WTC11 (cell line): ENCODE measurements at regions not wholly inside any gene's neighbourhood (a gene's known extent, or its start where the extent isn't known, plus 50 kb on each side); places are given as distances from the start of the nearest gene placed in this dataset.

Experiments
- CTCF ChIP-seq: fragments of 200-600 bp; IDR thresholded peaks from 2 replicates; pipeline ENCODE4 v1.8.0; 2022; ENCODE audit warnings: antibody characterized with exemption
- E2F5 ChIP-seq: sonication (generic); formaldehyde crosslinking; IDR thresholded peaks from 2 replicates; pipeline ENCODE4 v1.8.1; 2022; ENCODE audit warnings: mild to moderate bottlenecking, moderate library complexity, missing genetic modification reagents
- ELF4 ChIP-seq: sonication (generic); formaldehyde crosslinking; IDR thresholded peaks from 2 replicates; pipeline ENCODE4 v1.8.1; 2022; ENCODE audit warnings: low read depth, mild to moderate bottlenecking, moderate library complexity, missing genetic modification reagents
- GABPB1 ChIP-seq: sonication (generic); formaldehyde crosslinking; IDR thresholded peaks from 2 replicates; pipeline ENCODE4 v1.8.1; 2023; ENCODE audit warnings: mild to moderate bottlenecking, missing genetic modification reagents
- MAX ChIP-seq: sonication (generic); formaldehyde crosslinking; IDR thresholded peaks from 2 replicates; pipeline ENCODE4 v1.8.0; 2022; ENCODE audit warnings: mild to moderate bottlenecking, missing genetic modification reagents
- NFYB ChIP-seq: sonication (generic); formaldehyde crosslinking; conservative IDR thresholded peaks from 2 replicates; pipeline ENCODE4 v1.8.0; 2022; ENCODE audit warnings: low read depth, missing genetic modification reagents
- PRDM15 ChIP-seq: sonication (generic); formaldehyde crosslinking; IDR thresholded peaks from 2 replicates; pipeline ENCODE4 v1.8.0; 2022; ENCODE audit warnings: missing genetic modification reagents
- TP53 ChIP-seq: sonication (generic); formaldehyde crosslinking; IDR thresholded peaks from 2 replicates; pipeline ENCODE4 v1.8.1; 2023; ENCODE audit warnings: mild to moderate bottlenecking, missing genetic modification reagents
- USF2 ChIP-seq: sonication (generic); formaldehyde crosslinking; IDR thresholded peaks from 2 replicates; pipeline ENCODE4 v1.8.1; 2023; ENCODE audit warnings: mild to moderate bottlenecking, missing genetic modification reagents, moderate library complexity

- no peak for TF ChIP-seq E2F5 (CRISPR knock-in tag)
- TF ChIP-seq GABPB1 (CRISPR knock-in tag) = no peak
- TF ChIP-seq CTCF = no peak
- TF ChIP-seq USF2 (CRISPR knock-in tag) = no peak
- no peak for TF ChIP-seq TP53
- TF ChIP-seq PRDM15 (CRISPR knock-in tag) = no peak
- no peak for TF ChIP-seq MAX (CRISPR knock-in tag)
- no peak for TF ChIP-seq NFYB
- no peak for TF ChIP-seq ELF4
Observed at GRCh38 chr6:154672086-154672485, 61.1 kb upstream of the SCAF8 start.
